ENCODE measurements at regions not wholly inside any gene's neighbourhood (a gene's known extent, or its start where the extent isn't known, plus 50 kb on each side); places are given as distances from the start of the nearest gene placed in this dataset.

- no peak for DNase-seq
Measured at GRCh38 chr7:110336423-110336822, 754.5 kb upstream of the LRRN3 start.

GRCh38 chr7:110337646-110338045 is 753.3 kb upstream of the LRRN3 start:
- DNase-seq: no peak

GRCh38 chr7:110347081-110347480 is 743.8 kb upstream of the LRRN3 start:
- no peak for DNase-seq

- no peak for DNase-seq
Measured at GRCh38 chr7:110356438-110356837, 734.5 kb upstream of the LRRN3 start.

- no peak for DNase-seq
Measured at GRCh38 chr7:110358028-110358427, 732.9 kb upstream of the LRRN3 start.

- DNase-seq: no peak
Measured at GRCh38 chr7:110371709-110372108, 719.2 kb upstream of the LRRN3 start.

GRCh38 chr7:110372685-110373084 is 718.2 kb upstream of the LRRN3 start:
- DNase-seq: no peak

GRCh38 chr7:110373416-110373815 is 717.5 kb upstream of the LRRN3 start:
- DNase-seq: no peak

- DNase-seq: no peak
Measured at GRCh38 chr7:110373859-110374258, 717.1 kb upstream of the LRRN3 start.

- no peak for DNase-seq
Measured at GRCh38 chr7:110375068-110375467, 715.9 kb upstream of the LRRN3 start.

- DNase-seq: no peak
Measured at GRCh38 chr7:110382736-110383135, 708.2 kb upstream of the LRRN3 start.

GRCh38 chr7:110386006-110386405 is 704.9 kb upstream of the LRRN3 start:
- no peak for DNase-seq

- DNase-seq: peak; percentile 45
Measured at GRCh38 chr7:110386913-110387312, 704.0 kb upstream of the LRRN3 start.

GRCh38 chr7:110387689-110388088 is 703.2 kb upstream of the LRRN3 start:
- no peak for DNase-seq

GRCh38 chr7:110388457-110388856 is 702.5 kb upstream of the LRRN3 start:
- DNase-seq: no peak

GRCh38 chr7:110396021-110396420 is 694.9 kb upstream of the LRRN3 start:
- DNase-seq: no peak

- DNase-seq: no peak
Measured at GRCh38 chr7:110397927-110398660, 692.8 kb upstream of the LRRN3 start.

- no peak for DNase-seq
Measured at GRCh38 chr7:110399421-110399820, 691.5 kb upstream of the LRRN3 start.

- DNase-seq: no peak
Measured at GRCh38 chr7:110400411-110400810, 690.5 kb upstream of the LRRN3 start.

GRCh38 chr7:110407242-110407641 is 683.7 kb upstream of the LRRN3 start:
- no peak for DNase-seq

GRCh38 chr7:110407706-110408105 is 683.2 kb upstream of the LRRN3 start:
- no peak for DNase-seq

GRCh38 chr7:110412614-110413013 is 678.3 kb upstream of the LRRN3 start:
- DNase-seq: no peak

- no peak for DNase-seq
Measured at GRCh38 chr7:110413038-110413437, 677.9 kb upstream of the LRRN3 start.

GRCh38 chr7:110417611-110418010 is 673.3 kb upstream of the LRRN3 start:
- no peak for DNase-seq

- DNase-seq: no peak
Measured at GRCh38 chr7:110418659-110419280, 672.2 kb upstream of the LRRN3 start.
